GM21360 (cell line): ENCODE measurements at regions not wholly inside any gene's neighbourhood (a gene's known extent, or its start where the extent isn't known, plus 50 kb on each side); places are given as distances from the start of the nearest gene placed in this dataset.
A peak's percentile ranks its signal among the peaks of the same experiment; 100 is the strongest.
"Not testable (repeated sequence)": the region's sequence is repeated elsewhere in the genome, so short reads cannot be mapped to it uniquely, and the experiment has no call there.

ENCODE experiments used
- ATAC-seq: cut with Tn5 transposase; IDR thresholded peaks from one replicate; pipeline ENCODE4 v1.9.1; 2021; ENCODE audit warnings: mild to moderate bottlenecking, moderate library complexity; ENCODE audit not compliant: unreplicated experiment

DNA sequence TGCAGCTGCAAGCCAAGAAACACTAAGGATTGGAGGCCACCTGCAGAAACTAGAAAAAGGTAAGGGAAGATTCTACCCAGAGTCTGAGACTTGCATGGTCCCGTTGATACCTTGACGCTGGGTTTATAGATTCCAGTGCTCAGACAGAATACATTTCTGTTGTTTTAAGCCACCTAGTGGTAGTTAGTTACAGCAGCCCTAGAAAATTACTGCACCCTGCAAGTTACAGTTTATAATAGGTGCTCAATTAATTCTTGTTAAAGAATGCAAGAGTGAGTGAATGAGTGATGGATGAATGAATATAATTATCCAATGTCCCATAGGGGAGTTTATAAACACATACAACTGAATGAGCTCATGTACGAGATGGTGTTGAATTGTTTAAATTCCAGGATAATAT lies 453.1 kb upstream of the SLC35B3 start:
- ATAC-seq, result no peak

DNA sequence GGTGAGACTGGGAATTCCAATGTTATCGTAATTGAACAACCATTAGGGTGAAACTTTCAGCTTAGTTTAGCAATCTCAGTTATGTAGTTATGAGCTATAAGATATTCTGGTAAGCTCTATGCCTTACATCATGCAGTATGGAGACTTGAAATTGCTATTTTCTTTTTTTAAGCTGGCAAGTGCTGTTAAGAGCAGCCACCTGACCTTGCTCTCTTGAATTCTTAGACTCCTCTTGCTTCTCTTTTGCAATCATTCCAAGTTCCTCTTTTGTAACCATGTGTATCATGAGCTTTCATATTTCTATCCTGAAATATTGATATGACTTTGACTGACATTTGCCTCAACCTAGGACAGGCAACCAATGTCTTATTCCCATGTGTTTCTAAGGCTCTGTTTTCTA lies 446.3 kb upstream of the SLC35B3 start:
- ATAC-seq, result no peak

DNA sequence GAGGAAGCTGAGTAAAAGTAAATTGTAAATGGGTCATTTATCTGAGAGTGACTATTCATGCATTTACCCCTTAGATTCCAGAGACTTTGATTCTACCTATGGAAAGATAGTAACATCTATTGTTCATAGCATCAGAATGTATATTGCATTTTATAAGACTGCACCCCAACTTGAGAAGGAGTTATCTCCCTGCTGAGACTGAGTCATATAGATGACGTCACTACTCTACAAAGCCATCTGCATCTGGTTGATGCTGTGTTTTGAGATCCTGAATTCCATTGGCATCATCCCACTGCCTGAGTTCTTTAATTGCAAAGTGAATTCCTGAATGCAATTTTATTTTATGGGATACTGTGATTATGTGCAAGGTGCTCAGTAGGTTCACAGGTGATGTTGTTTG lies 444.0 kb upstream of the SLC35B3 start:
- no peak for ATAC-seq

DNA sequence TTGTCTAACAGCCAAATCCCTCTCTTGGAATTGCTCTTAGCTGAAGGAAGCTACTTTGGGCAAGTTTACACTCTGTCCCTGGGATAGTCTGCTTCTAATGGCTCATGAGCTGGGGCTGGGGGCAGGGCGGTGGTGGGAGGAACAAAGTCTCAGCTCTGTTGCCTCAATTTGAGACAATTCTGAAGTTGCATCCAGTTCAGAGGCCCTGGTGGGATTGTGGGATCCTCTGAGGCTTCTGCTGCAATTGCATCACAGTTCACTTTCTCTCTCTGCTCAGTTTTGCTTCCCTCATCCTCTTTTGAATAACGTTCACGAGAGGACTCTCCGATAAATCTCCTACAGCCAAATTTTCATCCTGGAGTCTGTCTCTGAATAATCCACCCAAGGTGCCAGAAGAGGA lies 440.6 kb upstream of the SLC35B3 start:
- ATAC-seq, result no peak

DNA sequence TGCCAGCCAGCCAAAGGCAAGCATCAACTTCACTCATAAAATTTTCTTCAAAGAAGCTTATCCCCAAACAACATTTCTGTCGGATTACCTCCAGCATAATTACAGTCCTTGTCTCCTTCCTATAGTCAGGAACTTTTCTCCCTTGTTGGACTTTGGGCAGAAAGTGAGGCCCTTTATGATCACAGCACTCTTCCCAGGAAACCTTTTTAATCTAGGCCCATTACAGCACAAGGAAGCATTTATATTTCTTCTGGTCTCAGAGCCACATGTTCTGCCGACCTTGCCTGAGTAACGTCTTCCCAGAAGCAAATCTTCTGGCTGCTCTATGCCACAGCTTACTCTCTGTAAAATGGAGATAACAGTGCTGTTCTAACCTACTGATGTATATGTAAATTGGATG lies 437.2 kb upstream of the SLC35B3 start:
- ATAC-seq, result no peak

DNA sequence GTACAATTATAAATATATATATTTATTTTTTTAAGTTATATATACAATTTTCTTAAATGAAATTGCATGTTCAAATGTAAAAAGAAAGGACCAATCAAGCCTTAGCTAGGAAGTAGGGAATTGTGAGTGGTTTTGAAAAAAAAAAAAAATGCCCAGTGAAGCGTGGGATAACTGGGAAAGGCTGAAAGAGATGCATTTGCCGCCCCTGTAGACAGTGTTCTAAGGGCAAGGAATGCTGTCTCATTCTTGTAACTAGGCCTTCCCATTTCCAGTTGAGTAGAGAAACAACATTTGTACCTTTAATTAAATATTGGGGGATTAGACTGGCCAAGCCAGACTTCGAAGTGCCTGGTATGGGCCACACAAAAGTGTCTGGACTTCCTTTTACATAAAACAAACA lies 430.1 kb upstream of the SLC35B3 start:
- ATAC-seq, result no peak

DNA sequence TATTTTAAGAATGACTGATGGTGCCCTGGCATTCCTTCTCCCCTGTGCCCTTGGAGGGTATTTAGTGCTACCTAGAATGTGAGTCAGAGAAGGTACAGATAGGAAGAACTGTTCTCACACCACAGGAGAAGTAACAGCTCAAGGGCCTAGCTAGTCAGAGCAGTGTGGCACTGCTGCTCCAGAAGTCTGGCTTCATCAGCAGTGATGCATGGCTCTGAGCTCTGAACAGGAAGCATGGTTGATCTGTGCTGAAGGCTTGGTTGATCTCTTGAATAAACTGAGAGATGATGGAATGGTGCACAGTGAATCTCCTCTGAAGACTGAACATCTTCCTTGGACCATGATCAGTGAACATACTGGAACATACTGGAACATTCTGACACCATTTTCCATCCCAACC lies 425.3 kb upstream of the SLC35B3 start:
- ATAC-seq, result peak; percentile 90

DNA sequence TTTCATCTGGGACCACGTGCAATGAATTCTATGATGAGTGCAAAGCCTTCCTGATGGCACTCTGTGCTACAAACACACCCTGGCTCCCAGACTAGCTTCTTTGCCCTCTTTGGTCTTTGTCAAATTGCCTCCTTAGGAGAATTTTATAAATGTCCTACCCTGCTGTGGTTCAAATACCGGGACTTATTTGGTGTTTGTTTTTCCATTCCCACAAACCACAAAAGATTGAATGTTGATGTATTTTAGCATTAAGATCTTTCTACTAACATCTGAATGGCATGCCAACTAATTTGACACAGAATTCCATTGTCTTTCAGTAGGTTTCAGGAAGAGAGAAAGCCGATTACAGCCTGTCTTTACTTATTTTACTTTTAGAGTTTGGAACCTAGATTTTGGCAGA lies 424.2 kb upstream of the SLC35B3 start:
- no peak for ATAC-seq

DNA sequence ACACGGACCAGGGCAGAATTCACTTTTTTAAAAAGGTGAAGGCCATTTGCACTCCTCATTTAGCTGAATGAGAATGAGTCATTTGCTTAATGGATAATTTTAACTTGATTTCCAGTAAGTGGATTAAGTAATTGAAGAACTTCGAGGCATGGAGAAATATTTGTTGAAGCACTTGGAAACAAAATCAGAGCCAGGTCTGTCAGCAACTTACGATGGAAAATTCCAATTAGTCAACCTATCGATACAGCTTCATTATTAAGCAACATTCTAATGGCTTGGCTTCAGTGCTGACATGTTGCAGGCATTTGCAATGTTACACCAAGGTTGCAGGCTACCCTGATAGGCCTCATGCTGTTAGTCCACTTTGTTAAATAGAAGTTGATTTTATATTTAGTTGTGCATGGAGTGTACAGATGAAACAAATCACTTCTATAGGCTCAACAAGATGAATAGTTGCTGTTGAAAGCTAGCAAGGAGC lies 423.5 kb upstream of the SLC35B3 start:
- ATAC-seq, result no peak

DNA sequence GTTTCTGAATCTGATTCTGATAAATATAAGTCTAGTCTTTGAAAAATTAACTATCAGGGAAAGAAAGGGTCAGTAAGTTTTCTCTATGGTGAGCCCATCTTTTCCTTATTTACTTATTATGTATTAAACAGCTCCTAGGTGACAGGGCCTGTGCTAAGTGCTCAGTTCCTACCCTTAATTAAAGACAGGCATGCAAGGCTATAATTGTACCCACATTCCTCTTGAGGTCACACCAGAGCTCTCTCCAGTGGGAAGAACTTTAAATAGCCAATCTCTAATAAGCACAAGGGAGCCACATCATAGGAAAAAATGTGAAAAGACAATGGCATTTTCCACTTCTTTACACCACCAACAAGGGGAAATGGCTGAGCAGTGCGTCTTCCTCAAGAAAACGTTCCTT lies 421.8 kb upstream of the SLC35B3 start:
- no peak for ATAC-seq

DNA sequence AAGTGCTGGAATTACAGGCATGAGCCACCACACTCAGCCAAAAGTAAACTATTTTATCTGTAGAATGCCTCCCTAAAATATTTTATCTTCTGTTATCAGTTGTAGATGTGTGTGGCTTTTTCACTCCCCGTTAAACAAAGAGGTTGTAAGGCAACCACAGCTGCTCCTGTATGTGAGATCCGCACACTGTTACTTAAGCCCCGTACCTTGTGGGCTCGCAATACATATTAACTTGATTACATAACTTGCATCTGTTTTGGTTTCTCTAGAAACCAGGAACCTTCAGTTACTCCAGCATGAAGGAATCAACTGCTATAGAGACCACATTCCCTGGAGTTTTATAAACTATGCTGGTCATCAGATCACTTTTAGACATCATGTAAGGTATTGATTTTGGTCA lies 420.1 kb upstream of the SLC35B3 start:
- no peak for ATAC-seq

DNA sequence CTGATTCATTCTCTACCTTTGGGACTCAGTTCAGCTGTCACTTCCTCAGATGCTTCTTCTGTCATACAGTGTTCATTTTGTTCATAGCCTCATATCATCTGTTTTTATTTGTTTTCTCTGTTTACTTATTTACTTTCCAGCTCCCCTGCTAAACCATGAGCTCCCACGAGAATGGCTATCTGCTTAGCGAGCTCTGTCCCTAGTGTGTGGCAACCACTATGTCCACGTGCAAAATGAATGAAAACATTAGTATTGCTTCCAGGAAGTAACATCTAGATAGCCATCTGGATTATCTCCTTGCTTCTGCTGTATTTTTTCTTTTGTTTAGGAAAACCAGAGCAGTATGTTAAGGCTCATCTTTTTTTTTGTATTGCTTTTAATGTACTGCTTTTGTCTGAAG lies 417.0 kb upstream of the SLC35B3 start:
- no peak for ATAC-seq

DNA sequence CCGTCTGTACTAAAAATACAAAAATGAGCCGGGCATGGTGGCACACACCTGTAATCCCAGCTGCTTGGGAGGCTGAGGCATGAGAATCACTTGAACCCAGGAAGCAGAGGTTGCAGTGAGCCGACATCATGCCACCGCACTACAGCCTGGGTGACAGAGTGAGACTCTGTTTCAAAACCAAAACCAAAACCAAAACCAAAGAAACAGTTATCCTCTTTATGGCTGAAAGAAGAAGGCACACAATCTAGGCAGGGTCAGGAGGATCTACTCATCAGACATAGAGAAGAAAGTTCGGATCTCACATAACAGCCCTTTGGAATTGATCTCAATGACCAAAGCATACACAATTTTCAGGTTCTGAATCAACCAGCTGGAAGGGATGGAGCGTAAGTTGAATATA lies 411.3 kb upstream of the SLC35B3 start:
- peak; percentile 57 for ATAC-seq

DNA sequence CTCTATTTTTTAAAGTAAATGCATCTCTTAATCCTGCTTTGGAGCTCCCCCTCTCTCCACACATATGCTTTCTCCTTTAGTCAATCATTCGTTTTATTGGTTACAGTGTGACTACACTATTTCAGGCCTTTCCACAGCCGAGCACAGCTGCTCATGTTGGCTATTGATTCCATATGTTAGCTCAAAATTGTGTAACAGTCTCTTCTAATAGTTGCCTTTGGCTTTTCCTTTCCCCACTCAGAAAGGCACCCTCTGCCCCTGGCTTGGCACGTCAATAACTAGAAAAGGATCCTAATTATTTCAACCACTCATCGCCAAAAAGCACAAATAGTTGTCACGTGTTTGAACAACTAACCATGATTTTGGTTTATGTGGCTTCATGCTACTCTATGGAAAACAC lies 410.3 kb upstream of the SLC35B3 start:
- no peak for ATAC-seq

DNA sequence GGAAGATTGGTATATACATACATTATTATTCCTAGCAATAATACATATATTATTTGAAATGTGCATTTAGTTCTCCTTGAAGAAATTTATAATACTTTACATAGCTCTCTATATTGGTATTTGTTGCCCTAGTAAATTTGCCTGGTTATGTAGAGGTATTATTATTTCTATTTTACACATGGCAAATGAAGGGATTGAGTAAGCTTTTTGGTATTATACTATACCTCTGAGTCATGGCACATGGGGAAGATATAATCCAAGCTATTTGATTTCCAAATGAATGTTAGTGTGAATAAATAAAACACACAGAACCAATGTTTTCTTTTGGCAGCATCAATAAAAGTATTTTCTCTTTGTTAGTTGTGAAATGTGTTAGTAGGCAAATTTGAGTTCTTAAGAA lies 409.6 kb upstream of the SLC35B3 start:
- ATAC-seq, result no peak

DNA sequence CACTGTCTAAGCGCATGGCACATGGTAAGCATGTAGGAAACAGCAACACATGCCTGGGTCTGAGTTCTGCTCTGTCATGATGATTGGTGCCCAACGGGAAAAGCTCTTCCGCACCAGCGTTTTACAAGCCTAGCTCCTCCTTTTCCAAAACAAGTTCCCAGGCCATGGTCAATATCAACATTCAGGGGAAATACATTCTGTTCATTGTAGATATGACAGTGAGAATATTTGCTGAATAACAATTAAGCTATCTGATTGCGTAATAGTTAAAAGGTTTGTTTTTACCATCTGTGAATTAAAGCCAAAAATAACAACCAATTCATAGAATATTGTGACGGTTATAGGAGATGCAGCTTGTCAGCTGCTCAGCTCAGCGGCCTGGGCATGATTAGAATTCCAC lies 404.3 kb upstream of the SLC35B3 start:
- ATAC-seq, result no peak

DNA sequence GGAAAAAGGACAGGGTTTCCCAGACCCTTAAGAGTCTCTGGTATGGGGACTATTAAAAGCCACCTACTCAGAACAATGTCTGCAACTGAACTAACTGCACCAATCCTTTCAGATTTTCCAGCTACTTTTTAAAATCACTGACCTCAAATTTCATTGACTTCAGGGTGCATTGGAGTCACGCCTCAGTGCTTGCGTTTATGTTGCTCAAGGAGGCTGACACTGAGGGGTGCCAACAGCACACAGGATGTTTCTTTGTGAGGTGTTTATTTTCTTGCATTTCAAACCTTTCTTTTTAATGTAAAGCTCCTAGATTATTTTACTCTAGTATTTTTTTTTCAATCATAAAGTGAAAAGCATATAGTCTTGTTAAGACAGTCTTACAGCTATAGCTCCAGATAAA lies 402.0 kb upstream of the SLC35B3 start:
- no peak for ATAC-seq

DNA sequence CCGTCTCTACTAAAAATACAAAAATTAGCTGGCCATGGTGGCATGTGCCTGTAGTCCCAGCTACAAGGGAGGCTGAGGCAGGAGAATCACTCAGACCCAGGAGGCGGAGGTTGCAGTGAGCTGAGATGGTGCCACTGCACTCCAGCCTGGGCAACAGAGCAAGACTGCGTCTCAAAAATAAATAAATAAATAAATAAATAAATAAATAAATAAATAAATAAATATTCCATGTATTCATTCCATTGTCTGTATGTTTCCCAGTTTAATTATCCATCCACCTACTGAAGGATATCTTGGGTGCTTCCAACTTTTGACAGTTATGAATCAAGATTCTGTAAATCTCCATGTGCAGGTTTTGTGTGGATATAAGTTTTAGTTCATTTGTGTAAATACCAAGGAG lies 397.4 kb upstream of the SLC35B3 start:
- not testable (repeated sequence) for ATAC-seq

DNA sequence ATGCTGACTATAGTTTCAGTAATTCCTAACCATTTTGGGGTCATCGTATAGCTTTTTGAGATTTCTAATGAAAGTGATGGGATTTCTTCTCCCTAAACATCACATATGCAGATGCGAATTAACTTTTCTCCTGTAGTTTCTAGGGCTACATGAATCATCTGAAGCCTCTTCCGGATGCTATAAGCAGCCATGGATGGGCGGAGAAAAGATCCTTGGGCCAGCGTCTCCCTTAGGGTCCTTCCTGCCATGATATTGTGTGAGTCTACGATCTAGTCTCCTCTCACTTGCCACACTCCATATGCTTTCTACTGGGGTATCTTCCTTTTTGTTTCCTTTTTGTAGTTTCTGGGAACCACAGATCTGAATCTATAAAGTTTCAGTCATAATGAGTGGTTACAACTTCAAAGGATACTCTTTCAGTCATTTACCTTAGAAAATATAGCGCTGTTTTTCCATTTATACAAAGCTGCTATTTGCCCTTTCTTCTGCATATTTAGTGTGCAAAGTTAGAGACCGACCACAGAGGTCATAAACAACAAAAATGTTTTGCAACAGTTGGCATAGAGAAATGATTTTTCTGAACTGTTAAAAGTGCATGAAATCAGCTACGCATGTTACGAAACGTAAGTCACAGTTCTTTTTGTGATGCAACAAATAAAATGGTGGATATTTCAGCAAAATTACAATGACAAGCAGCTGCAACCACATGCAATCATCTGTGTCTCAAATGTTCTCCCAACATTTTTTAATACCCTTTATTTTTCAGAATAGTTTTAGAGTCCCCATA lies 396.2 kb upstream of the SLC35B3 start:
- no peak for ATAC-seq

DNA sequence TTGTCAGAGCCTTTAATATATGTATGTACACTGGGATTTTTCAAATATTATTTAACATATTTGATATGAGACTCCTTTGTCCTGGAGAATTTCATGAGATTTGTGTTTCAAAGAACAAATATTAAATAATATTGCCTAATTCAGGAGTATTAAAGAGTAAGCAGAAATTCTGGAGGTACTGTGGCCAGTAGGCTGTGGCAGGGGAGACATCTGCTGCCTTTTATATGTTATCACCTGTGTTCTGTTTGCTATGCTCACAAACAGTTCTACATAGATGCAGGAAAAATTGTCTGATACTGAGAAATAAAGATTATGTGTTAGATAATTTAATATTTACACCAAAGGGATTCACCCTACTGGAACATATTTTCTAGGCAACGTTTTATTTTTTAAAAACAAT lies 395.4 kb upstream of the SLC35B3 start:
- no peak for ATAC-seq

DNA sequence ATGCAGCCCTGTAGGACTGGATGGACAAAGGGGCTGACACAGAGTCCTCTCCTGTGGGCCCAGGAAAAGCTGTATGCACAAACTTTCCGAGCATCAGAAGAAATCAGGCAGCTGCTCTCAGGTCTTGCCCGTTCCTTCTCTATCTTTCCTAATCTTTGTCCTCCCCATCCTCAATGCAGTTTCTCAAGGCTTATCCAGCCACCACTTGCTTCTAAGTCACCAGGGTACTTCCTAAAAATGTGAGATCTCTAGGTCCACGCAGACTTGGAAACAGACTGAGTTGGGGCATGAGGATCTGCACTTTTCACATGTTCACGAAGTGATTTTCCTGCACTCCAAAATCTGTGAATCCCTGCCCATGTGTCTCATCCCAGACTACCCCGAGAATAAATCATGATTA lies 394.5 kb upstream of the SLC35B3 start:
- ATAC-seq, result no peak

DNA sequence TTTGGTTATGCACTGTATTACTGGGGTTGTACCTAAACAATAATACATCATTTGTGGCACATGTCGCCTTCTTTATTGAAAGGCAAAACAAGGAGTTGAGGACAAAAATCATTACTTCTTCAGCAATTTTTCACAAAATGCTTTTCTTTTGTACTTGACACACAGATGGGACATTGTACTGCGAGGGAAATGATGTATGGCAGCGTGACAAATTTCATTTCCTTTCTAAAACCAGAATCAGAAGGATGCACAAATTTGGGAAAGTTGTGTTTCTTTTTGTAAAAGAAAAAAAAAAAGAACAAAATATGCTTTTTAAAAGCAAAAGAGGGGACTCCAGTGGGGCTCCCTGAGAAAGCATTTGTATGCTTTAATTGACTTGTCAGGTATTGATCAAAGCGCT lies 394.0 kb upstream of the SLC35B3 start:
- ATAC-seq, result no peak

DNA sequence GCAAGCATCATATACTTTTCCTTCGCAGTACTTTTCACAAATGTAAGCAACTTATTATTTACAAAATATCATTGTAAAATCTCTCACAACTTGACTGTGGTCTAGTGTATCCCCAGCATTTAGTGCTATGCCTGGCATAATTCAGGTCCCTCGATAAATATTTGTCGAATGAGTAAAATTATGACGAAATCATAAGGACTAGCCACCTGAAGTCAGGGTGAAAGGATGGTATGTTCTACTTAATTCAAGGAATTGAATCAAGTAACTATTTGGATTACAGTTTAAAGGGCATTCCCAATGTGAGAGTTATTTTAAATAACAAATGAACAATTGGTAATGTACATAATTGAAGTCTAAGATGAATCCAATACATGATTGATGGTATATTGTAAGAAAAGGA lies 393.0 kb upstream of the SLC35B3 start:
- ATAC-seq, result no peak
